Activated naive CD4-positive, alpha-beta T cell treated with anti-CD3 and anti-CD28 coated beads for 36 hours (primary cell): ENCODE measurements at regions not wholly inside any gene's neighbourhood (a gene's known extent, or its start where the extent isn't known, plus 50 kb on each side); places are given as distances from the start of the nearest gene placed in this dataset.
"Not testable (repeated sequence)": the region's sequence is repeated elsewhere in the genome, so short reads cannot be mapped to it uniquely, and the experiment has no call there.

Experiments
- CTCF ChIA-PET: fragments of 350-600 bp; sonication (Branson Sonifier 250); formaldehyde crosslinking; loops from one replicate; lab custom pipeline; 2021; ENCODE audit warnings: antibody characterized with exemption; lab: Charles Lee
- DNase-seq: peaks from one replicate; pipeline ENCODE4 v3.0.0-alpha.2; 2020
- H3K27ac Mint-ChIP-seq: one replicate; pipeline ENCODE4 v1.8.0; 2021; ENCODE audit warnings: mild to moderate bottlenecking, mixed read lengths
- H3K27me3 Mint-ChIP-seq: one replicate; pipeline ENCODE4 v1.8.0; 2021; ENCODE audit warnings: low read depth, mixed read lengths
- H3K36me3 Mint-ChIP-seq: one replicate; pipeline ENCODE4 v1.8.0; 2021; ENCODE audit warnings: low read depth, mixed read lengths
- H3K4me1 Mint-ChIP-seq: one replicate; pipeline ENCODE4 v1.8.0; 2021; ENCODE audit warnings: low read depth, mixed read lengths
- H3K4me3 Mint-ChIP-seq: one replicate; pipeline ENCODE4 v1.8.0; 2021; ENCODE audit warnings: mild to moderate bottlenecking, moderate library complexity, mixed read lengths
- H3K9me3 Mint-ChIP-seq: one replicate; pipeline ENCODE4 v1.8.0; 2021; ENCODE audit warnings: mixed read lengths
- intact Hi-C: fragments of 100-400 bp; cut with micrococcal nuclease; formaldehyde crosslinking; loops from one replicate; pipeline ENCODE4 v1.15.1; 2023

DNA sequence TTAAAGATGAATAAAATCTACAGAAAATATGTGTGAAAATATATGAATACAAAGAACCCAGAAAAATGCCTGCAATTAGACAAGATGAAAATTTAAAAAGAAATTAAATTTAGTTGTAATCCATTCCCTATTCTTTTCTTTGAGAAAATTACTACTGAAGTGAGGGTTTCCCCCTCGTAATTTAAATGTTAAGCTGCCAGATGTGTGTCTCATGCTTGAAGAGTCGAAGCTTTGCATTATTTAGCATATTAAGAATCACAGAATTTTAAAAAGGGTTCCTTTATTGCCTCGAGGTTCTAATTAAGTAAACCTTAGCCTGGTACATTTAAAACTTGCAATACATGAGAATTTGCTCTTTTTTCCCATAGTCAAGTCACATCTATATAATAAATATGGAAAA is 630.1 kb downstream of the TFAP2A start:
- H3K27ac Mint-ChIP-seq, result no peak overlapping the region
- intact Hi-C loops, result no loop called here
- H3K9me3 Mint-ChIP-seq, result no peaks in the 10 kb centered on the region
- CTCF ChIA-PET, result interaction anchor here (0.7 kb wide), 1 partner anchor 644 kb away, joined by 3 read pairs; no protein-coding TSS in a partner anchor
- no peaks in the 10 kb centered on the region for H3K27me3 Mint-ChIP-seq
- H3K36me3 Mint-ChIP-seq, result no peaks in the 10 kb centered on the region
- no peak overlapping the region for H3K4me3 Mint-ChIP-seq
- no peaks in the 10 kb centered on the region for H3K4me1 Mint-ChIP-seq
- DNase-seq, result no peak

DNA sequence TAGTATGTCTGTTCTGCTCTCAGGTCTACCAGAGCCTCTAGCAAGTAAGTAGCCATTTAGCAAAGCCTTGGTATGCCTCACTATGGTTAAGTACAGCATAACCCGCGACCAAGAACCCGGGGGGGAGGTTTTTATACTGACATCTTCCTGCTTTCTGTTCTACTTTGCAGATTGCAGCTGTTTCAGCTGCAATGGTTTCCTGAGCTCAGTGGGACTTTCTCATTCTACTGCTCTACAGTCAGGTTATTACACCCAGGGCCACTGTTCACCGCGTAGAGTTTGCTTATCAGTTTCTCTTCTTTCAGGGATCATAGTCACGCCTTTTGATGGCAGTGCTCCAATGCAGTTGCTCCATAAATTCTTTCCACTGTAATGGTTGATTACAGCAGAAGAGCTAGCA is 631.3 kb downstream of the TFAP2A start:
- Mint-ChIP-seq H3K4me3 (no peak overlapping the region), H3K36me3 (no peaks in the 10 kb centered on the region), H3K4me1 (no peaks in the 10 kb centered on the region), H3K27ac (no peak overlapping the region), H3K9me3 (no peaks in the 10 kb centered on the region), H3K27me3 (no peaks in the 10 kb centered on the region)
- CTCF ChIA-PET, result no interaction called here
- intact Hi-C loops, result no loop called here
- no peak for DNase-seq

DNA sequence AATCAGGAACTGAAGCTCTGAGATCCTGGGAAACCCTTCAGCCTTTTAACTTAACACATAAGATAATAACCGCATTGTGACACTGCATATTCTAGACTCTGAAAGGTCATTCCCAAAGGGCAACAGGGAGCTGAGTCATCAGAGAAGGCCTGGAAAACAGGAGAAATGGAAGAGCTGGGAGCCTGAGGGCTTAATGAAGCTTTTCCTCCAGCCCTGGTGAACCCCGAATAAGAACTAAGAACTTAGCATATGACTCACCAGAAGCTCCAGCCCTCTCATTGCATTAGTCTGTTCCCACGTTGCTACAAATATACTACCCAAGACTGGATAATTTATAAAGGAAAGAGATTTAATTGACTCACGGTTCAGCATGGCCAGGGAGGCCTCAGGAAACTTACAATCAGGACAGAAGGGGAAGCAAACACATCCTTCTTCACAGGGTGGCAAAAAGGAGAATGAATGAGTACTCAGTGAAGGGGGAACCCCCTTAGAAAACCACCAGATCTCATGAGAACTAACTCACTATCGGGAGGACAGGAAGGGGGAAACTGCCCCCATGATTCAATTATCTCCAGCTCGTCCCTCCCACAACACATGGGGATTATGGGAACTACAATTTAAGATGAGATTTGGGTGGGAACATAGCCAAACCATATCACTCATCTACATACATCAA is 648.5 kb downstream of the TFAP2A start:
- Mint-ChIP-seq H3K36me3 (no peaks in the 10 kb centered on the region), H3K9me3 (no peaks in the 10 kb centered on the region), H3K27me3 (no peaks in the 10 kb centered on the region), H3K4me3 (no peak overlapping the region), H3K27ac (no peak overlapping the region), H3K4me1 (no peaks in the 10 kb centered on the region)
- CTCF ChIA-PET, result no interaction called here
- intact Hi-C loops, result no loop called here
- no peak for DNase-seq

DNA sequence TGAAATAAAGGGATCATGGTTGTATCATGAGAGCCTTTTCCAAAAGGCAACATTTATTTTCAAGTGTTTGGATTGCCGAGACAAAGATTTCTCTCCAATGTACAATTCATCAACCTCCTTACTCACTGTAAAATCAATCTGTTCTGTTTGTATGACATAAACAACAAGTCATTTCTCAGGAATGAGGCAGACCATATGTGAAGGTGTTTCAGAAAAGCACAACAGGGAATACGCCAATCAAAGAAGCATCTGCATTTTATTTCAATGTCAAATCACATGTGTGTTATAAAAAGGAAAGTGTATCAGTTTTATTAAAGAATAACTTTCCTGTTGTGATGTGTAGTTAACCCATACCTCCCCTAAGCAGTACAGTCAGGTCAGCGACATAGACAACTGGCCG is 653.7 kb downstream of the TFAP2A start:
- H3K4me1 Mint-ChIP-seq, result no peaks in the 10 kb centered on the region
- no peak for DNase-seq
- H3K36me3 Mint-ChIP-seq, result no peaks in the 10 kb centered on the region
- CTCF ChIA-PET, result no interaction called here
- intact Hi-C loops, result no loop called here
- no peak overlapping the region for H3K27ac Mint-ChIP-seq
- no peaks in the 10 kb centered on the region for H3K9me3 Mint-ChIP-seq
- no peak overlapping the region for H3K4me3 Mint-ChIP-seq
- no peaks in the 10 kb centered on the region for H3K27me3 Mint-ChIP-seq

DNA sequence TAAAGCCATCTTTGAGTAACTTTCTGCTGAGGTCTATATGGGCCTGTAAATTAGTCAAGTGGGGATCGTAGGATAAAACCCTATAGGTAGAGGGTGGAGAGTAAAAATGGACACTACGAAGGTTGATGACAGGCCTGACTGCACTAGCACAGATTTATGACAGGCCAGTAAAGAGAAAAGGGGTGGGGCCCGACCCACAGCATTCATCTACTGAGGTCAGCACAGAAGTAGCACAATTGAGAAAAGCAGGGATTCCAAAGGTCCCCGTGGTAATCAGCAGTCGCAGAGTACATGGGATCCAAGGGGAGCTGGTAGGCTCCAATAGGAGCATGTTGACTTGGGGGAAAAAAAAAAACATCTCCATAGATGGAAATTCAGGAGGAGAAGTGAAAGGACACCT is 660.4 kb downstream of the TFAP2A start:
- H3K27ac Mint-ChIP-seq, result no peak overlapping the region
- CTCF ChIA-PET, result no interaction called here
- no peaks in the 10 kb centered on the region for H3K27me3 Mint-ChIP-seq
- no peaks in the 10 kb centered on the region for H3K36me3 Mint-ChIP-seq
- peaks cover 4% of the 10 kb centered on the region for H3K9me3 Mint-ChIP-seq
- intact Hi-C loops, result no loop called here
- H3K4me1 Mint-ChIP-seq, result no peaks in the 10 kb centered on the region
- DNase-seq, result no peak
- no peak overlapping the region for H3K4me3 Mint-ChIP-seq

DNA sequence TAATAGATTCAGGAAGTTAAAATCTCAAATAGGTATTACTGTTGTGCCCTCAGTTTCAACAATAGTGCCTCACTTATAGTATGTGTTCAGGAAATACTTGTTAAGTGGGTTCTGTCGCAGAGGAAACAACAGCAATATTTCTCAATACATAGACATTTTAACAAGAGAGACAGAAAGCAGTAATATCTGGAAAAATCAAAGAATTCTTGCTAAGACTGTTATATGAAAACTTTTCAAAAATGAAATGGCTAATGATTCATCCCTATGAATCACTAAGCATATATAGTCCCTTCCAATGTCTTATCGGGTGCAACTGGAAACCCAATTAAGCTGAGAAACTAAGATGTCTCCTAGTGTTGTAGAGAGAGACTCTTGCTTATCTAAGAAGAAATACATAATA is 668.9 kb downstream of the TFAP2A start:
- Mint-ChIP-seq H3K36me3 (no peaks in the 10 kb centered on the region), H3K27ac (no peak overlapping the region), H3K4me3 (no peak overlapping the region)

DNA sequence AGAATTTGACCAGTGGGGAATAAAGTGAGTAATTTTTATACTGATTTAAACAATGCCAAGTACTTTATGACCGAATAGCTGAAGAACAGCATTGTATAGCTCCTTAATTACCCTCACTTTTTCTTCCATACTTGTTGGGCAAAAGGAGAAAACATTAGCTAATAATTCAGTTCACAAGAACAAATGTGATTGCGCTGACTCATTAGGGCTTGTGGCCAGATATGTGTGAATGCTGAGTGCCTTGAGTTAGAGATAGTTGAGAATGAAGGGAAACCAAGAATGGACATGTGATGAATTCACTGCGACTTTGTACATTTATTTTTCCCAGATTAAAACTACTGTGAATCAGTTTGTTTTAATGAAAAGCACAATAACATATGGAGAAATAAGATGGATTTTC is 669.4 kb downstream of the TFAP2A start:
- Mint-ChIP-seq H3K4me3 (no peak overlapping the region), H3K27me3 (no peaks in the 10 kb centered on the region), H3K27ac (no peak overlapping the region), H3K4me1 (no peaks in the 10 kb centered on the region), H3K9me3 (peaks cover 8% of the 10 kb centered on the region), H3K36me3 (no peaks in the 10 kb centered on the region)
- intact Hi-C loops, result no loop called here
- CTCF ChIA-PET, result no interaction called here
- no peak for DNase-seq

More for the DNA sequence above, 668.9 kb downstream of the TFAP2A start:
- Mint-ChIP-seq H3K27me3 (no peaks in the 10 kb centered on the region), H3K9me3 (peaks cover 6% of the 10 kb centered on the region), H3K4me1 (no peaks in the 10 kb centered on the region)
- CTCF ChIA-PET, result no interaction called here
- DNase-seq, result no peak
- intact Hi-C loops, result no loop called here

DNA sequence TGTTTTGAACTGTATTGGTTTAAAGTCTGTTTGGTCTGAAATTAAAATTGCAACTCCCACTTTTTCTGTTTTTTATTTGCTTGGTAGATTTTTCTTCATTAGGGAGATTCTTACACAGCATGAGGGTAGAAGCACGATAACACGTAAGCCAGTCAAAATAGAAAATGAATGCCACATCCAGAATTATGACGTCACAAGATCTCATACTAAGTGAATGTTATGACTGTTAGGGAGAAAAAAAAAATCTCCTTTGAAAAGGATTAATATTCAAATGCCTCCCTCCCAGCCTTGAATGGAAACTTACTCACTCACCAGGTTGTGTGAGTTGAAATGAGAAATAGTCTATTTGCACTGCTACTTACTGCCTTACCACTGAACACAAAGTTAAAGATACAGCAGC is 670.8 kb downstream of the TFAP2A start:
- DNase-seq, result no peak
- Mint-ChIP-seq H3K36me3 (no peaks in the 10 kb centered on the region), H3K27ac (no peak overlapping the region), H3K4me1 (no peaks in the 10 kb centered on the region), H3K4me3 (no peak overlapping the region), H3K27me3 (no peaks in the 10 kb centered on the region), H3K9me3 (peaks cover 8% of the 10 kb centered on the region)
- intact Hi-C loops, result no loop called here
- CTCF ChIA-PET, result no interaction called here

DNA sequence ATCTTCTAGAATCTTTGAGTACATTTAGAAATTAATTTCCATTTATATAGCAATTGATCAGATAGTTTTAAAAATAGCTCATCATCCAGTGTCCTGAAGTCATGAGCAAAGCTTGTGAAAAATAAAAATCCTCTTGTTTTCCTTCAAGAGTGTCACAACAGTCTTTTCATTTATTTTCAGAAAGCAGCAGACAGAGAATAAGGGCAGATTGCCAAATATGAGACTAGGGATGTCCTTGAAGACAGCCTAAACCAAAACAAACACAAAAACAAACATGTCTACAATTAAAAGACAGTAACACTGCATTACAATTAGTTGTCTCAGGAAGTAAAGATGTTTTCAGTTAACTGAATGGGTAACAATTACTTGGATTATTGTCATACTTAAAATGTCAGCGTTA is 682.8 kb downstream of the TFAP2A start:
- no peaks in the 10 kb centered on the region for H3K36me3 Mint-ChIP-seq
- intact Hi-C loops, result no loop called here
- H3K4me3 Mint-ChIP-seq, result no peak overlapping the region
- H3K4me1 Mint-ChIP-seq, result no peaks in the 10 kb centered on the region
- H3K27ac Mint-ChIP-seq, result no peak overlapping the region
- no peaks in the 10 kb centered on the region for H3K27me3 Mint-ChIP-seq
- H3K9me3 Mint-ChIP-seq, result no peaks in the 10 kb centered on the region
- CTCF ChIA-PET, result no interaction called here
- DNase-seq, result no peak

DNA sequence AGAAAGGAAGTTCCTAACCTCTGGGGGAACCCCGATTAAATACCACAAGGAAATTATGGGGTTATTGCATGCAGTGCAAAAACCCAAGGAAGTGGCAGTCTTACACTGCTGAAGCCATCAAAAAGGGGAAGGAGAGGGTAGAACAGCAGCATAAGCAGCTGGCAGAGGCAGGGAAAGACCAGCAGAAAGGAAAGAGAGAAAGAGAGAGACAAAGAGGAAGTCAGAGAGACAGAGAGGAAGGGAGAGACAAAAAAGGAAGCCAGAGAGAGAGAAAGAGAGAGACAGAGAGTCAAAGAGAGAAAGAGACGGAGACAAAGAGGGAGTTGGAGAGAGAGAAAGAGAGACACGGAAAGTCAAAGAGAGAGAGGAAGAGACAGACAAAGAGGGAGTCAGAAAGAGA is 689.1 kb downstream of the TFAP2A start:
- CTCF ChIA-PET, H3K36me3 Mint-ChIP-seq, H3K27me3 Mint-ChIP-seq, H3K4me1 Mint-ChIP-seq, H3K4me3 Mint-ChIP-seq, H3K27ac Mint-ChIP-seq, H3K9me3 Mint-ChIP-seq, intact Hi-C loops, DNase-seq: not testable (repeated sequence)

DNA sequence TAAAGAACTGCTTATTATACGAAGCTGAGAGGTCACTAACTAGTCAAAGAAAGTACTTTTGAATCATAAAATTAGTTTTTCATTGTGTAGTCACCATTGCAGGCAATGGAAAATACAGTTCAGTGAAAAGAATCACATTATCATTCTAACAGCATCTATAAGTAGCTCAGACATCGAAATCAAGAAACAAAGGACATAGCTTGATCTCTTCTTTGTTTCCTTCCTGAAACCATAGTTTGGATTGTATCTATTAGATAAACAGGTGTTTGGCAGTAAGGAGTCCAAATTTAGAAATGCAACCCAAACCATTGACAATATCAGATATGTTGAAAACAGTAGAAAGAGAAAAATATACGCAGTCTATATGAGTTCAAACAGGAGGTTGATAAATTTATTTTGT is 697.3 kb downstream of the TFAP2A start:
- CTCF ChIA-PET, result no interaction called here
- Mint-ChIP-seq H3K9me3 (no peaks in the 10 kb centered on the region), H3K27me3 (no peaks in the 10 kb centered on the region), H3K4me3 (no peak overlapping the region), H3K27ac (no peak overlapping the region), H3K36me3 (no peaks in the 10 kb centered on the region), H3K4me1 (no peaks in the 10 kb centered on the region)
- no peak for DNase-seq
- intact Hi-C loops, result no loop called here

DNA sequence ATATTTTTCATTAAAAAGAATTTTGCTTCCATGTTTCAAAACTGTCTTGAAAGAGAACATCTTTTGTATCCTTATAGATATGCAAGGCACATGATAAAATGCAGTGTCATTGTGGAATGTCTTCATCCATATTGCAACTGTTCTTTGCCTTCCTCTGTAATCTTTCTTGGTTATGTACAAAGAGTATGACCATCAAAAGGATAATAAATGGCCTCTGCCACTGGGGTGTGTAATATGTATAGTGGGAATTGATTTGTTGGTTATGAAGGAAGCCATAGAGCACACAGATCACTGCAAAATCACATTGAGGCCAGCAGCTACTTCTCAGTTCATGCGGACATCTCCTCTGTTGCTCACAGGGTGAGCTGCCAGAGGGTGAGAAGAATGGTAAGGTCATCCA is 703.5 kb downstream of the TFAP2A start:
- intact Hi-C loops, result no loop called here
- CTCF ChIA-PET, result no interaction called here
- H3K9me3 Mint-ChIP-seq, result no peaks in the 10 kb centered on the region
- no peak for DNase-seq
- H3K27me3 Mint-ChIP-seq, result no peaks in the 10 kb centered on the region
- H3K36me3 Mint-ChIP-seq, result no peaks in the 10 kb centered on the region
- H3K27ac Mint-ChIP-seq, result no peak overlapping the region
- no peaks in the 10 kb centered on the region for H3K4me1 Mint-ChIP-seq
- no peak overlapping the region for H3K4me3 Mint-ChIP-seq

DNA sequence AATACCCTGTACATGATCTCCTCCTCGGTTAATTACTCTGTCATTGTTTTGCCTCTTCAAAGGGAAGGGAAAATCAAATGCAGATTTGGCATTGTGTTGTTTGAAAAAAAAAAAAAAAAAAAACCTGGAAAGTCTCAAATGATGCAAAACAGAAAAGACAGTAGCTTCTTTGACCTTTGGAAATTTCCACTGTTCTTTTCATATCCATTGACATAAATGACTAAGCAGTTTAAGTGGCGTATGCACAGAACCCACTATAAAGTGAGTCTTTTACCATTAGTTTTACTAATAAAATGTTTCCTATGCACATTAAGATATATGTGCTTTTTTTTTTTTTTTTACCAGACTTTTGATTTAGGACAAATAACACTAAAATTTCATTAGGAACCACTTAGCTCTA is 704.3 kb downstream of the TFAP2A start:
- Mint-ChIP-seq H3K4me3 (no peak overlapping the region), H3K36me3 (no peaks in the 10 kb centered on the region)

More for the DNA sequence above, 704.3 kb downstream of the TFAP2A start:
- intact Hi-C loops, result no loop called here
- no peaks in the 10 kb centered on the region for H3K4me1 Mint-ChIP-seq
- no peak for DNase-seq
- no peaks in the 10 kb centered on the region for H3K27me3 Mint-ChIP-seq
- H3K9me3 Mint-ChIP-seq, result no peaks in the 10 kb centered on the region
- CTCF ChIA-PET, result no interaction called here
- no peak overlapping the region for H3K27ac Mint-ChIP-seq
